GM19455 (cell line): ENCODE measurements at regions not wholly inside any gene's neighbourhood (a gene's known extent, or its start where the extent isn't known, plus 50 kb on each side); places are given as distances from the start of the nearest gene placed in this dataset.

ENCODE experiments used
- ATAC-seq: cut with Tn5 transposase; IDR thresholded peaks from one replicate; pipeline ENCODE4 v1.9.1; 2021; ENCODE audit not compliant: unreplicated experiment

DNA sequence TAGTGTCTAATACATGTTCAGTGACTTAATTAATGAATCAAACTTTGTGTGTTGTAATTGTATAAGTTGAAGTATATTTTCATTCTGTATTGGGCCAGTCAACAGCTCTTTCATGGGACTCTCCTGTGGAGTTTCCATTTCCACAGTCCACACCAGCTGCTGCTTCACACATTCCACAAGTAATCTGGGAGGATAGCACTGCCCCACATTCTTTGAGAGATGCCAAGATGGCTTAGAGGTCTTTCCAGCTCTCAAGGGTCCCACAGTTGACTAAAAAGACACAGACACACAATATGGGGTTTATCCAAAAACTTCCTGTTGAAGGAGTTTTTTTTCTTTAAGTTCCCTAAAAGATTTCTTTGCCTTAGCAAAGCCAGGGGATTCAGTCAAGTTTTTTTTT is 408.3 kb downstream of the AACS start:
- no peak for ATAC-seq

GRCh38 chr12:125487336-125487735 is 422.1 kb downstream of the AACS start:
- no peak for ATAC-seq

DNA sequence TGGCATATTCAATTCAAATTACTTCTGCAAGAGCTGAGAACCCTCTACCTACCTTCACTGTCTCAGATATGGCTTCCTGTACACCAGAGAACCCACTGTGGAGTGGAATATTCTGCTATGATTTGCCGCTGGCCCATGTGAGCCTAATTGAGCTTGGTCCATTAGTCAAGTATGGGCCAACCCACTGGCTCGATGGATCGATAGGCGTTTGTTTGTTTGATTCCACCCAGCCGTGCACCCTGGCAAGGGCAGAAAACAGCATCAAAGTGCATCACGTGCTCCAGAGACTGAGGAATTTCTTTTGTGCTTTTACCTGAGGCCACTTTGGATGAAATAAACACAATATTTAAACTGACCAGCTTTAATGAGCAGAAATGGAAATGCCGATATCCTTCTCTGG is 426.3 kb downstream of the AACS start:
- no peak for ATAC-seq

DNA sequence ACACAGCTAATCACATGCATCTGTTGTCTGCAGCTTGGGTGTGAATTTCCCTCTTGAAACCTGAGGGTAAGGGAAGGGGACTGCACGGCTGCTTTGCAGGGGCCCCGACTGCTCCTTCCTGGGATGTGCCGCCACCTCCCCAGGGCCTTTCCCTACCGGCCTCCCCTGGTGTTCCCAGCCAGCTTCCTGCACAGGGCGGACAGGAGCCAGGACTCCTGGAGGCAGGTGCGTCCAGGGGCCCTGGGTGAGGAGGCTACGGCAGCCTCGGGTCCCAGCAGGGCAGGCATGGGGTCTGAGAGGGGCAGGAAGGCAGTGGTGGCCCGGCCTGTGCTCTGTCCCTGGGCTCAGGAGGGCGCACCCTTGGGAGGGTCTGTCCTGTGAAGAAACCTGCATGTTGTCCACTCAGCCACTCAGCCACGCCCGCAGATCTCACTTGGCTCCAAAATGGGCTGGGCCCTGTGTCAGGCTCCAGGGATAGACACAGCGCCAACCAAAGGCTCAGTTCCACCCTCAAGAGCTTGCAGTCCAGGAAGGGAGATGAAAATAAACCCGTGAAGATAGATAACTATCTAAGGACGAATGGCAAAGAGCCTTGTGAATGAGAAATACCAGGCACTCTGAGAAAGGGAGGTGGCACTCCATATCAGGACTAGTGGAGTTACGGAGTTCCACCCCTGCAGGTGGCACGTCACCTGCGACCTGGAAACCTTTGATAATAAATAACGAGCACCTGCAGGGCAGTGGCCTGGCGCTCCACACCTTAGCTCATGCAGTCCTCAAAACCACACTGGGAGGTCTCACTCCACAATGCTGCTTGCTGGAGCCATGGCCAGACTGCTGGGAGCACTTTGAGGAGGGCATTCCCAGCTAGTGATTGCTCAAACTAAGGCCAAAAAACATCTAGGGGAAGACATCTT is 427.4 kb downstream of the AACS start:
- no peak for ATAC-seq

GRCh38 chr12:125493704-125494308 is 428.6 kb downstream of the AACS start:
- no peak for ATAC-seq

DNA sequence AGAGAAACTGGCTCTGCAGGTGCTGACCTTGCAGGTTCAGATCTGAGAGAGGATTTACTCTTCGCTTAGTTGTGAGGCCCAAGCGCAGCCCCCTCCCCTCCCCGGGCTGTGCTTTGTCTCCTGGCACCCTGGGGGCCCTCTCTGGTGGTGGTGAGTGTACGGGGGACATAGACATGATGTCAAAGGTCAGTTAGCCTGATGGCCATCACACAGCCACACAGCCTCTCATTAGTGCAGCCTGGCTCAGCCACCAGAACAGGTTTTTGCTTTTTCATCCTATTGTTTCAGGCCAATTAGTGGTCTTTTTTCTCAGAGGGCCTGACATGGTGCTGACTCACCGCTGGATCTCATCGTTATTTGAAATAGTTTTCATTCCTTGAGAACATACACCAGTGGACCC is 437.9 kb downstream of the AACS start:
- no peak for ATAC-seq

DNA sequence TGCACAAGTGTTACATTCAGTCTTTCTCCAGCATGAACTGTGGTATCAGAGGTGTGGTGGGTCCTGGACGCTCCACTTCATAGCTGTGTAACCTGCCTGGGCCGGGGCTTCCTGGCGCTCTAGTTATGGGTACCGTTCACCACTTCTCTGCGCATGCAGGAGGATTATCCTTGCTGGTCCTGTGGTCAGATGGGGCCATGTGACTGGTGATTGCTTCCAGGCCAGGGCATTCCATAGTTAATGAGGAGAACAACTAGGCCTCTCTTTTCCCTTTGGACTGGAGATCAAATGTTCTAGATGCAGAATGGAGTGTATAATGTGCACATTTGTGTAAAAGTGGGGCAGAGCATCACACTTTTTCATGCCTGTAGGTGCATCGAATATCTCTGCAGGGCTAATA is 444.0 kb downstream of the AACS start:
- ATAC-seq, result no peak

DNA sequence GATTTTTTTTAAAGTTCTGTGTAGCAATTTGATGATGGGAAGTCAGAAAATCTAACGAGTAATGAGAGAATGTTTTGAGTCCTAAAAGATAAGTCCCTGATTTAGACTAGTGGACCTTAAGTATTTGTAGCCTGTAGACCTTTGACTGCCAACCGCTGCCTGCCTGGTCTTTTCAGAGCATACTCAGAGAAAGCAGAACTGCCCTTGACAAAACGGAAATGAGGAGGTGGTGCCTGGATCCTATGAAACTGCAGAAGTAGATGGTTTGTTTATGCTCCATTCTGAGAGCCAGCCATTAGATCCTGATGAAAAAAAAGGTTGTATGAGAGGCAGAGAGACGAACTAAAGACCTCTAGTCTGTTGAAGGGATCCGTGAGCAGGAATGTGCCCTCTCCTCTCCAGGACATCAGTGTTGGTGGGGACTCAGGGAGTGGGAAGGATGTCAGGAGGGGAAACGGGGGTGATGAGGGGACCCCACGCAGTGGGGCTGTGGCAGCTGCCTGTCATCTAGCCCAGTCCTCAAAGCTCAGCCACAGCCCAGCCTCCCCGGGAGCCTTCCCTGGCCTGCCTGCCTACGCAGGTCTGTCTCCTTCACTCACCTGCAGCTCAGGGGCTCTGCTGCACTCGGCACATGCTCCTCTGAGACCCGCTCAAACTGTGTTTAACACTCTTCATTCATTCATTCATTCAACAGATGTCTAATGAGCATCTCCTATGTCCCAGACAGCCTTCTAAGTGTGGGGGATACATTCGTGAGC is 447.5 kb downstream of the AACS start:
- no peak for ATAC-seq

DNA sequence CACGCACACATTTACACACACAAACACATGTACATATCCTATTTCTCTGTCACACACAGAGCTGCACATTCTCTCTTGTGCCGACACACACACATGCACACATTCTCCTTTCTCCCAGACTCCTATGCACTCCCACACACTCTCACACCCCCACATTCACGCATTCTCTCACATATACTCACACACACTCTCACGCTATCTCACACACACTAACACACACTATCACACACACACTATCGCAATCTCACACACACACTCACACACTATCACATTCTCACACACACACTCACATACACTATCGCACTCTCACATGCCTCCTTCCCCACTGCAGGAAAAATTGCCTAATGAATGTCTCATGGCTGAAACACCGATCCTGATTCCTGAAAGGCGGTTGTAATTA is 450.7 kb downstream of the AACS start:
- ATAC-seq, result no peak

- no peak for ATAC-seq
These were observed 452.8 kb downstream of the AACS start for GRCh38 chr12:125518074-125518473.

GRCh38 chr12:125519026-125519651 is 453.9 kb downstream of the AACS start:
- no peak for ATAC-seq

DNA sequence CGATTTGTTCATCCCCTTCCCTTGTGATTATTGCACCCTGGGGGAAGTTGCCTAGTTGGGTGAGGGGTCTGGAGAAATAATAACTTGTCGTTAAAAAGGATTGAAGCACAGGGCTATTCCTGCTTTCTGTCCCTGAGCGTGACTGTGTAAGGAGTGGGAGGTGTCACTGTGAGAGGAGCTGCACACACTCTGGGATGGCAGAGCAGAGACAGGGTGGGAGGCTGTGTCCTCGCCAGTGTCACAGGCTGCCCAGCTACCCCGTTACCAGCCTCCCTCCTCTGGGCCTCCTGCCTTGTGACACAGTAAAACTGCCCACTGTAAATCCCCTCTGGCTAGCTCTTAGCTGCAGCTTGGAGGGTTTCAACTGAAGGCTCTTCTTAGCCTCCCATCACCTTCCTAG is 460.6 kb downstream of the AACS start:
- no peak for ATAC-seq

- ATAC-seq, result no peak
These were observed 463.0 kb downstream of the AACS start for GRCh38 chr12:125528281-125528680.

GRCh38 chr12:125530201-125530600 is 465.0 kb downstream of the AACS start:
- no peak for ATAC-seq

DNA sequence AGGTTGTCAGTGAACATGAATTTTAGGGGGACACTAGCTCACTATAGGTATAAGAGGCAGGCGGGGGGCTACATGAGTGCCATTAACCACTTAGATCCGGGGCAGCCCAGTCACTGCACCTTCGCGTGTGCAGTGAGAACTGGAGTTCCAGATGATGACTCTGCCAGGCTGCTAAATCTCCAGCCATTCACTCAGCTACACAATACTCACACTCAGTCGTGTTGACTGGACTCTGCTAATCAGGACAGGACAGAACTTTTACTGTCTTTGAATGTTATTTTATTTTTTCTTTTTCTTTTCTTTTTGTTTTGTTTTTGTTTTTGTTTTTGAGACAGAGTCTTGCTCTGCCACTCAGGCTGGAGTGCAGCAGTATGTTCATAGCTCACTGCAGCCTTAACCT is 465.6 kb downstream of the AACS start:
- ATAC-seq, result no peak

DNA sequence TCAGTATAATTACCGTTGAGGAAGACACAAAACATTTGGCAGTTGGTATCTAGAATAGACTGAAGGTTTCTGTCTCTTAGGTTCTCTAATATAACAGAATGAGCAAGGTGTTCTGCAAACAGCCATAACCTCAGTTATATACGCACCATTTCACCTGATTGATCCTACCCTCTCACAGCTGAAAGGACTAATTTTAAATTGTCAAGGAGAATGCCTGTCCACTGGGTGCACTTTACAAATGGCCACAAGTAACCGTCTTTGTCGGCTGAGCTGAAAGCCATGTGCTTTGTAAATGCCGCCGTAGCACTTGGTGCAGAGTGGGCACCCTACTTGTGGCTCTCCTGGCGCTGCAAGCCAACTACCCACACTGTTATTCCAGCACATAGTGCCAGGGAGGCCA is 466.3 kb downstream of the AACS start:
- ATAC-seq, result no peak

- peak; percentile 57 for ATAC-seq
These were observed 468.3 kb downstream of the AACS start for GRCh38 chr12:125533434-125534029.

DNA sequence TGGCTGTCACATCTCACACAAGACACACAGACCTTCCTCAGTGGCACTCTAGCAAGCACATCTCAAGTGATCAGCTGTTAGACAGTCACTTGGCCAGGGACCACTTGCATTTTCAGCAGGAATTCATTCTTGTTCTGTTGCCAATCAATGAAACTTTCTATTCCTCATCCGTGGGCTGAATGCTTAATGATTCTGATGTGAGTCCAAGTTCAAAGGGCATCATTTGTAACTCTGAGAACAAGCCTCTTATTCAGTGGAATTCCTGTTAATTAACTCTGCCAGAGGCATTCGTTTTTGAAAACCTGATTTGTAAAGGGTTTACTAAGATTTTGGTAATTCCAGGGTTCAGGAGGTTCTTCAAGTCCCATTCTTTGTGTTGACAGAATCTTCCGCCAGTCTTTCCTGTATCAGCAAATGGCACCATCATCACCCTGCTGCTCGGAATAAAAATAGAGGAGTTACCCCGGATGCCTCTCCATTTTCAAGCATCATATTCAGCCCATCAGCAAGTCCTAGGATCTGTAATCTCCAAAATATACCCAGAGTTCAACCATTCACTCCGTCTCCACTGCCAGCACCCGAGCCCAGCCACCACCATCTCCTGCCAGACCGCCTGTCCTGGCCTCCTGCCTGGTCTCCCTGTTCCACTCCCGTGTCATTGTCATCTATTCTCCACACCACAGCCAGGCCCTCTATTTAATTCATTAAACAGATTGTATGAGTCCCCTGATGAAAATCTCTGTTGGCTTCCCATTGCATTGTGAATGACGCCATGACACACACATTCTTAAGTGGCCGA is 473.4 kb downstream of the AACS start:
- ATAC-seq, result no peak

GRCh38 chr12:125540580-125541204 is 475.5 kb downstream of the AACS start:
- ATAC-seq, result no peak

- no peak for ATAC-seq
These were observed 479.7 kb downstream of the AACS start for GRCh38 chr12:125544960-125545359.
